GM12878 (cell line): ENCODE measurements at regions not wholly inside any gene's neighbourhood (a gene's known extent, or its start where the extent isn't known, plus 50 kb on each side); places are given as distances from the start of the nearest gene placed in this dataset.

Source experiments
- ATAC-seq: fragments of 200-7000 bp; cut with Tn5 transposase; 3 replicates; pipeline ENCODE4 v1.9.1; 2020; ENCODE audit warnings: mild to moderate bottlenecking, moderate library complexity
- BruUV-seq: library from RNA; stranded (reverse); fragments of 400-500 nt; replicated peaks from 2 replicates; lab custom pipeline; 2021; lab: Mats Ljungman, UMichigan
- CTCF ChIA-PET: fragments of 300-600 bp; sonication (Branson Sonifier 250); formaldehyde crosslinking; extraction: SDS; loops from one replicate; lab custom pipeline; 2021; ENCODE audit warnings: inconsistent platforms; lab: Yijun Ruan, JAX
- POLR2A ChIA-PET: fragments of 350-600 bp; formaldehyde crosslinking; extraction: SDS; loops from one replicate; lab custom pipeline; 2021; ENCODE audit warnings: inconsistent platforms; lab: Charles Lee
- RAD21 ChIA-PET: fragments of 300-600 bp; sonication (Branson Sonifier 250); formaldehyde crosslinking; loops from one replicate; lab custom pipeline; 2023; ENCODE audit warnings: antibody characterized with exemption; ENCODE audit not compliant: unreplicated experiment; lab: Charles Lee
- SMC1A ChIA-PET: fragments of 300-600 bp; sonication (Branson Sonifier 250); formaldehyde crosslinking; loops from one replicate; lab custom pipeline; 2023; ENCODE audit not compliant: unreplicated experiment, uncharacterized antibody; lab: Charles Lee
- DNase-seq: peaks from one replicate; pipeline ENCODE4 v3.0.0-alpha.2; 2011; ENCODE audit warnings: low read depth, low spot score
- FAIRE-seq: peaks from 3 replicates; lab custom pipeline; 2011; peaks lifted over from hg19 to GRCh38; lab: Jason Lieb, UNC
- H2AFZ ChIP-seq: 2 replicates; pipeline ENCODE4 v1.6.0; 2011; ENCODE audit warnings: low read depth, low read length, control low read depth; ENCODE audit not compliant: control insufficient read depth
- H3K27ac ChIP-seq: 2 replicates; pipeline ENCODE4 v1.5.1; 2011; ENCODE audit warnings: control low read depth; ENCODE audit not compliant: control insufficient read depth, insufficient read depth
- H3K27me3 ChIP-seq, 2 experiments: replicated peaks in 1 of 2; 2 replicates each; pipeline versions ENCODE4 v1.6.0 to v1.6.1; 2011; ENCODE audit warnings: low read length in 1 of 2; ENCODE audit not compliant: control insufficient read depth in 2 of 2, insufficient read depth in 2 of 2
- H3K36me3 ChIP-seq, 2 experiments: 2 replicates each; pipeline ENCODE4 v1.5.1; 2011; ENCODE audit warnings: low read length in 1 of 2; ENCODE audit not compliant: control insufficient read depth in 2 of 2, insufficient read depth in 2 of 2
- H3K4me1 ChIP-seq: 2 replicates; pipeline ENCODE4 v1.6.1; 2011; ENCODE audit warnings: mild to moderate bottlenecking, low read length, moderate library complexity, mixed read lengths; ENCODE audit not compliant: control insufficient read depth, insufficient read depth
- H3K4me2 ChIP-seq: 2 replicates; pipeline ENCODE4 v1.6.0; 2011; ENCODE audit warnings: control low read depth; ENCODE audit not compliant: control insufficient read depth, insufficient read depth
- H3K4me3 ChIP-seq: fragments of 200-600 bp; sonication (generic); 2 replicates; pipeline ENCODE4 v1.5.1; 2016
- H3K79me2 ChIP-seq: 2 replicates; pipeline ENCODE4 v1.6.0; 2011; ENCODE audit warnings: low read length; ENCODE audit not compliant: control insufficient read depth, insufficient read depth
- H3K9ac ChIP-seq: 2 replicates; pipeline ENCODE4 v1.8.0; 2011; ENCODE audit warnings: low read length, control low read depth, mixed read lengths; ENCODE audit not compliant: control insufficient read depth, insufficient read depth
- H3K9me3 ChIP-seq: replicated peaks from 3 replicates; pipeline ENCODE4 v1.5.1; 2011; ENCODE audit warnings: mild to moderate bottlenecking, low read length; ENCODE audit not compliant: control insufficient read depth, insufficient read depth
- H4K20me1 ChIP-seq: 2 replicates; pipeline ENCODE4 v1.6.0; 2011; ENCODE audit not compliant: control insufficient read depth, insufficient read depth
- ATF2 ChIP-seq: IDR thresholded peaks from 2 replicates; pipeline ENCODE4 v1.6.1; 2012; ENCODE audit warnings: low read length, inconsistent platforms
- EP300 ChIP-seq, 2 experiments: fragments of 150-350 bp in 1 of 2; IDR thresholded peaks; 2 replicates each; pipeline ENCODE4 v1.6.1; 2011 to 2012; ENCODE audit warnings: low read depth in 2 of 2, low read length in 2 of 2, borderline replicate concordance in 1 of 2, improper control_type of control experiment in 1 of 2, inconsistent platforms in 1 of 2; ENCODE audit not compliant: control insufficient read depth in 1 of 2
- ESRRA ChIP-seq: IDR thresholded peaks from 2 replicates; pipeline ENCODE4 v1.6.1; 2012; ENCODE audit warnings: mild to moderate bottlenecking, low read length, improper control_type of control experiment
- ETV6 ChIP-seq, 2 experiments: fragments of 450-650 bp in 1 of 2; IDR thresholded peaks in 1 of 2; conservative IDR thresholded peaks in 1 of 2; 2 replicates each; pipeline ENCODE4 v1.6.1; 2014; ENCODE audit warnings: antibody characterized with exemption in 1 of 2, borderline replicate concordance in 1 of 2, low read depth in 1 of 2, mild to moderate bottlenecking in 1 of 2, moderate library complexity in 1 of 2
- IRF4 ChIP-seq: IDR thresholded peaks from 2 replicates; pipeline ENCODE4 v1.6.1; 2011; ENCODE audit warnings: low read depth, low read length
- LARP7 ChIP-seq: fragments of 450-650 bp; IDR thresholded peaks from 2 replicates; pipeline ENCODE4 v1.6.1; 2017; ENCODE audit warnings: mild to moderate bottlenecking
- MLLT1 ChIP-seq: fragments of 450-650 bp; IDR thresholded peaks from 2 replicates; pipeline ENCODE4 v1.6.1; 2016; ENCODE audit warnings: mild to moderate bottlenecking
- MTA2 ChIP-seq: fragments of 450-650 bp; IDR thresholded peaks from 2 replicates; pipeline ENCODE4 v1.6.1; 2016; ENCODE audit warnings: low read depth, mild to moderate bottlenecking, moderate library complexity
- PML ChIP-seq: IDR thresholded peaks from 2 replicates; pipeline ENCODE4 v1.6.1; 2012; ENCODE audit warnings: low read length, inconsistent platforms
- SMARCA5 ChIP-seq: fragments of 450-650 bp; IDR thresholded peaks from 2 replicates; pipeline ENCODE4 v1.6.1; 2017; ENCODE audit warnings: mild to moderate bottlenecking
- SP1 ChIP-seq: IDR thresholded peaks from one replicate; pipeline ENCODE4 v1.6.1; 2011; ENCODE audit warnings: low read depth, low read length
- USF1 ChIP-seq: IDR thresholded peaks from 2 replicates; pipeline ENCODE4 v1.6.1; 2011; ENCODE audit warnings: borderline replicate concordance, low read depth, mild to moderate bottlenecking, moderate library complexity, mixed read lengths, low read length; ENCODE audit not compliant: insufficient read depth; ENCODE audit errors: extremely low read length
- ZZZ3 ChIP-seq: IDR thresholded peaks from 2 replicates; pipeline ENCODE4 v1.6.1; 2011; ENCODE audit warnings: low read depth; ENCODE audit not compliant: control insufficient read depth, insufficient read length
- WGBS: methylation state at CpG from one replicate; pipeline ENCODE4 v1.1.6; 2016; ENCODE audit warnings: low lambda C conversion rate; ENCODE audit not compliant: insufficient replicate concordance, insufficient coverage; ENCODE audit errors: missing lambda C conversion rate; 5-methylcytosine and 5-hydroxymethylcytosine counted together
- in situ Hi-C: fragments of 300-500 bp; cut with MboI; formaldehyde crosslinking; loops from 9 replicates; pipeline ENCODE4 v1.14.3; 2018; ENCODE audit warnings: mixed read lengths
- intact Hi-C: fragments of 100-400 bp; cut with micrococcal nuclease; formaldehyde crosslinking; loops from one replicate; pipeline ENCODE4 v1.14.2; 2022; ENCODE audit not compliant: unreplicated experiment

GRCh38 chr1:36583080-36583479 lies 100.4 kb upstream of the CSF3R start:
- H3K27me3 ChIP-seq = peaks cover 0 to 6% of the 10 kb centered on the region in 2 experiments; a peak in 3 of 4 replicates
- no peaks in the 10 kb centered on the region for H4K20me1 ChIP-seq
- ChIA-PET RAD21 (no interaction called here), POLR2A (no interaction called here), SMC1A (no interaction called here), CTCF (no interaction called here)
- intact Hi-C loops (no loop called here), in situ Hi-C loops (no loop called here)
- DNase-seq (no peak), ATAC-seq (no peak), FAIRE-seq (no peak)
- TF ChIP-seq MLLT1 (no peak), ESRRA (no peak), SMARCA5 (no peak), ZZZ3 (no peak), ATF2 (no peak), IRF4 (no peak), LARP7 (no peak), SP1 (no peak), PML (no peak), MTA2 (no peak), USF1 (no peak), ETV6 (conservative IDR thresholded peaks at IDR 0.05 in 1 of 2, IDR thresholded peaks at IDR 0.05 in 1 of 2; ENCODE audit: borderline replicate concordance in 1 of 2, low read depth in 1 of 2) (no peak), EP300 (IDR thresholded peaks at IDR 0.05; ENCODE audit: borderline replicate concordance in 1 of 2, control insufficient read depth in 1 of 2, low read depth in 2 of 2, low read length in 2 of 2) (no peak)
- no peaks in the 10 kb centered on the region for H3K36me3 ChIP-seq
- no TSS peak for BruUV-seq
- H3K4me2 ChIP-seq = no peak overlapping the region
- no peaks in the 10 kb centered on the region for H3K4me1 ChIP-seq
- no peak overlapping the region for H3K4me3 ChIP-seq
- H3K9me3 ChIP-seq = no peaks in the 10 kb centered on the region
- WGBS = 10% methylated on average over 1 of the region's 3 CpGs
- no peak overlapping the region for H2AFZ ChIP-seq
- H3K79me2 ChIP-seq = no peaks in the 10 kb centered on the region
- no peak overlapping the region for H3K27ac ChIP-seq
- H3K9ac ChIP-seq = no peak overlapping the region
